ENCODE measurements at regions not wholly inside any gene's neighbourhood (a gene's known extent, or its start where the extent isn't known, plus 50 kb on each side); places are given as distances from the start of the nearest gene placed in this dataset.

- no peak overlapping the region for H3K4me3 ChIP-seq (replicated peaks; ENCODE audit: low read depth, low read length)
- no peaks in the 10 kb centered on the region for H3K27me3 ChIP-seq (replicated peaks; ENCODE audit: control insufficient read depth, insufficient read depth, low read length)
- TF ChIP-seq CTCF (IDR thresholded peaks at IDR 0.05; ENCODE audit: insufficient read depth, low read length, poor library complexity, severe bottlenecking): no peak
- DNase-seq (ENCODE audit: extremely low read depth, insufficient read length): no peak
- H3K36me3 ChIP-seq (ENCODE audit: control insufficient read depth, insufficient read depth, low read length): no peaks in the 10 kb centered on the region
These were observed 227.4 kb downstream of the MBD2 start for GRCh38 chr18:53997064-53997463.

DNA sequence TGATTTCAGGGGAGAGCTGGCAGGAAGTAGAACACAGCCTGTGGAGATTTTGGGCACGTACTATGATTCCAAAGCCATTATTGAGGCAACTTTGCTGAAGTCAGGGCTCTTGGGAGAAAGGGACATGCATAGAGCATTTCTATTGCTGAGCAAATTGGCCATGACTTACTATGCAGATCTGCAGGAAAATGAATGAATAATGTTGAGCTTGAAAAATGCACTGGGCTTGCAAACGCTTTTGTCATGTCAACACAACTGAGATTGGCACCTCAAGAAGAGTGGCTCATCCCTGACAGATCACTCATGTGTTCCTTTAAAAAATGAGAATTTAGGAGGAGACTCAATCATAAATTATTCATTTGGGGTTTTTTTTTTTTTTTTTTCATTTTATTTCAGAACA lies 230.5 kb downstream of the MBD2 start:
- Histone ChIP-seq H3K4me3 (replicated peaks; ENCODE audit: low read depth, low read length) (no peak overlapping the region), H3K36me3 (ENCODE audit: control insufficient read depth, insufficient read depth, low read length) (no peaks in the 10 kb centered on the region), H3K27me3 (replicated peaks; ENCODE audit: control insufficient read depth, insufficient read depth, low read length) (no peaks in the 10 kb centered on the region)
- no peak for TF ChIP-seq CTCF (IDR thresholded peaks at IDR 0.05; ENCODE audit: insufficient read depth, low read length, poor library complexity, severe bottlenecking)
- no peak for DNase-seq (ENCODE audit: extremely low read depth, insufficient read length)

DNA sequence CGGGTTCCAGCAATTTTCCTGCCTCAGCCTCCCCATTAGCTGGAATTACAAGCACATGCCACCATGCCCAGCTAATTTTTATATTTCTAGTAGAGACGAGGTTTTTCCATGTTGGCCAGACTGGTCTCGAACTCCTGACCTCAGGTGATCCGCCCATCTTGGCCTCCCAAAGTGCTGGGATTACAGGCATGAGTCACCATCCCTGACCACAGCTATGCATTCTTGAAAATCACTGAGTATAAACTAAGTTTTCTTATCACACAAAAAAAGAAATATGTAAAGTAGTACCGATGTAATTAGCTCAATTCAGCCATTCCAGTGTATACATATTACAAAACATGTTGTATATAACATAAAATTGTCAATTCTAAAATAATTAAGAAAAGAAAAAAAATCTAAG lies 232.7 kb downstream of the MBD2 start:
- no peak for DNase-seq (ENCODE audit: extremely low read depth, insufficient read length)

GRCh38 chr18:53991202-53991601 lies 233.3 kb downstream of the MBD2 start:
- no peak for DNase-seq (ENCODE audit: extremely low read depth, insufficient read length)
- H3K4me3 ChIP-seq (replicated peaks; ENCODE audit: low read depth, low read length): no peak overlapping the region
- TF ChIP-seq CTCF (IDR thresholded peaks at IDR 0.05; ENCODE audit: insufficient read depth, low read length, poor library complexity, severe bottlenecking): no peak
- no peaks in the 10 kb centered on the region for H3K27me3 ChIP-seq (replicated peaks; ENCODE audit: control insufficient read depth, insufficient read depth, low read length)
- no peaks in the 10 kb centered on the region for H3K36me3 ChIP-seq (ENCODE audit: control insufficient read depth, insufficient read depth, low read length)

More for the DNA sequence above, 232.7 kb downstream of the MBD2 start:
- no peak for TF ChIP-seq CTCF (IDR thresholded peaks at IDR 0.05; ENCODE audit: insufficient read depth, low read length, poor library complexity, severe bottlenecking)
- Histone ChIP-seq H3K36me3 (ENCODE audit: control insufficient read depth, insufficient read depth, low read length) (no peaks in the 10 kb centered on the region), H3K4me3 (replicated peaks; ENCODE audit: low read depth, low read length) (no peak overlapping the region), H3K27me3 (replicated peaks; ENCODE audit: control insufficient read depth, insufficient read depth, low read length) (no peaks in the 10 kb centered on the region)

DNA sequence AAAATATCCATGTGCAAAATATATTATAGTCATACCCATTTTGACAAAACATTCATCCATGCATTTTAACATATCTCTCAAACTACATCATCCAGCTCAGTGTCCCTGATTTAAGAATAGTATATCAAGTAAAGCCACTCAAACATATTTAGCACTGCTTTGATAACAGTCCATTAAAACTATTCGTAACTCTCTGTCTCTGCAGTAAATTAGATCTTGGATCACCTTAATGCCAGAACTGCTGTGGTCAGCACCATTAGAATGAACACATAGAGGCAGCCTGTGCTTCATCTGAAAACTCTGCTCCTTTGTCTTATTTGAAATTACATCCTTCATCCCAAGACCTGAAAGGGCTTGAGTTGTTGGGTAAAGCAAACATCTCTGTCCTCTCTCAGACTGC lies 234.0 kb downstream of the MBD2 start:
- DNase-seq (ENCODE audit: extremely low read depth, insufficient read length): no peak
- Histone ChIP-seq H3K36me3 (ENCODE audit: control insufficient read depth, insufficient read depth, low read length) (no peaks in the 10 kb centered on the region), H3K4me3 (replicated peaks; ENCODE audit: low read depth, low read length) (no peak overlapping the region), H3K27me3 (replicated peaks; ENCODE audit: control insufficient read depth, insufficient read depth, low read length) (no peaks in the 10 kb centered on the region)
- no peak for TF ChIP-seq CTCF (IDR thresholded peaks at IDR 0.05; ENCODE audit: insufficient read depth, low read length, poor library complexity, severe bottlenecking)

GRCh38 chr18:53984021-53984420 lies 240.4 kb downstream of the MBD2 start:
- no peaks in the 10 kb centered on the region; the same call in 1 of the 2 replicates for H3K27me3 ChIP-seq (replicated peaks; ENCODE audit: control insufficient read depth, insufficient read depth, low read length)
- H3K36me3 ChIP-seq (ENCODE audit: control insufficient read depth, insufficient read depth, low read length): no peaks in the 10 kb centered on the region
- no peak for DNase-seq (ENCODE audit: extremely low read depth, insufficient read length)
- no peak for TF ChIP-seq CTCF (IDR thresholded peaks at IDR 0.05; ENCODE audit: insufficient read depth, low read length, poor library complexity, severe bottlenecking)
- H3K4me3 ChIP-seq (replicated peaks; ENCODE audit: low read depth, low read length): no peak overlapping the region
